OCI-LY7 (cell line): ENCODE measurements at regions not wholly inside any gene's neighbourhood (a gene's known extent, or its start where the extent isn't known, plus 50 kb on each side); places are given as distances from the start of the nearest gene placed in this dataset.

Source experiments
- CTCF ChIP-seq: fragments of 200-600 bp; sonication (generic); conservative IDR thresholded peaks from 2 replicates; pipeline ENCODE4 v1.5.1; 2014; ENCODE audit warnings: mild to moderate bottlenecking, antibody characterized with exemption, low read length, moderate library complexity, mixed read lengths
- EZH2phosphoT487 ChIP-seq: fragments of 200-600 bp; sonication (generic); IDR thresholded peaks from 2 replicates; pipeline ENCODE4 v1.6.1; 2018; ENCODE audit warnings: low read depth, borderline replicate concordance, mild to moderate bottlenecking, mixed run types, antibody characterized with exemption, low read length, moderate library complexity, mixed read lengths

DNA sequence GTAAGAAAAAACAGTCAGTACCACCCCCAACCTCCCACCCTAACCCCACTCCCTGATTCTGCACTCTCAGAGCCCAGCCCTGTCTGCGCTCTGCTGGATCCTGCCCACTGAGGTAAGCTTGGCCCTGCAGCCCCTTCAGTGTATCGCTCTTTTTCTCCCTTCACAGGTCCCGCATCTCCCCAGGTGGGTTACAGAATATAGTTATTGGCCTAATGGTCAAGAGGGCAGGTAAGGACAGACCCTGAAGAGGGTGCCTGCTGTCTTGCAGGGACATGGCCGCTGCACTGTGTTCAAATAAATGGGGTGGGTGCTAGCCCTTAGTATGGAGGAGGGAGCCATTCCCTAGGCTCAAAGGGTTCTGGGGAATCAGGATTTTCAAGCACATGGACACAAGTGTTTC, 135.7 kb downstream of the ADSS2 start:
- TF ChIP-seq CTCF (no peak), EZH2phosphoT487 (no peak)
